ENCODE measurements at regions not wholly inside any gene's neighbourhood (a gene's known extent, or its start where the extent isn't known, plus 50 kb on each side); places are given as distances from the start of the nearest gene placed in this dataset.

GRCh38 chr2:126385983-126386382 lies 270.0 kb upstream of the GYPC start:
- Histone ChIP-seq H3K36me3 (ENCODE audit: control insufficient read depth, insufficient read depth, low read length) (no peaks in the 10 kb centered on the region), H3K27me3 (ENCODE audit: control insufficient read depth, insufficient read depth, low read length) (no peaks in the 10 kb centered on the region), H3K4me1 (ENCODE audit: control insufficient read depth, extremely low read depth, insufficient read depth, low read length) (no peaks in the 10 kb centered on the region), H2AFZ (ENCODE audit: low read length) (no peak overlapping the region), H3K9ac (ENCODE audit: insufficient read depth, low read length) (no peak overlapping the region), H3K79me2 (ENCODE audit: control insufficient read depth, insufficient read depth, low read length) (no peaks in the 10 kb centered on the region), H3K9me3 (ENCODE audit: control insufficient read depth, insufficient read depth, low read depth, low read length) (no peaks in the 10 kb centered on the region), H3K4me3 (replicated peaks in 1 of 4; ENCODE audit: control extremely low read depth in 1 of 4, insufficient read depth in 1 of 4, low read depth in 3 of 4, low read length in 4 of 4) (no peak overlapping the region), H3K4me2 (ENCODE audit: extremely low read depth, insufficient read depth, low read length) (no peak overlapping the region), H4K20me1 (ENCODE audit: control insufficient read depth, extremely low read depth, insufficient read depth, low read length) (no peaks in the 10 kb centered on the region), H3K27ac (ENCODE audit: insufficient read depth, low read length) (no peak overlapping the region)
- TF ChIP-seq CTCF (conservative IDR thresholded peaks at IDR 0.05 in 1 of 2, IDR thresholded peaks at IDR 0.05 in 1 of 2; ENCODE audit: low read depth in 1 of 2, low read length in 2 of 2) (no peak), EZH2 (IDR thresholded peaks at IDR 0.05; ENCODE audit: low read length, missing control alignments) (no peak)
- DNase-seq (ENCODE audit: low read depth in 2 of 2): no peak

- H3K27ac ChIP-seq (ENCODE audit: insufficient read depth, low read length): no peak overlapping the region
- no peaks in the 10 kb centered on the region for H4K20me1 ChIP-seq (ENCODE audit: control insufficient read depth, extremely low read depth, insufficient read depth, low read length)
- TF ChIP-seq EZH2 (IDR thresholded peaks at IDR 0.05; ENCODE audit: low read length, missing control alignments) (no peak), CTCF (conservative IDR thresholded peaks at IDR 0.05 in 1 of 2, IDR thresholded peaks at IDR 0.05 in 1 of 2; ENCODE audit: low read depth in 1 of 2, low read length in 2 of 2) (no peak)
- H3K4me3 ChIP-seq (replicated peaks in 1 of 4; ENCODE audit: control extremely low read depth in 1 of 4, insufficient read depth in 1 of 4, low read depth in 3 of 4, low read length in 4 of 4): no peak overlapping the region
- H3K4me2 ChIP-seq (ENCODE audit: extremely low read depth, insufficient read depth, low read length): no peak overlapping the region
- DNase-seq (ENCODE audit: low read depth in 2 of 2): no peak
- no peaks in the 10 kb centered on the region for H3K36me3 ChIP-seq (ENCODE audit: control insufficient read depth, insufficient read depth, low read length)
- H3K9ac ChIP-seq (ENCODE audit: insufficient read depth, low read length): no peak overlapping the region
- no peaks in the 10 kb centered on the region for H3K4me1 ChIP-seq (ENCODE audit: control insufficient read depth, extremely low read depth, insufficient read depth, low read length)
- no peak overlapping the region for H2AFZ ChIP-seq (ENCODE audit: low read length)
- no peaks in the 10 kb centered on the region for H3K9me3 ChIP-seq (ENCODE audit: control insufficient read depth, insufficient read depth, low read depth, low read length)
- no peaks in the 10 kb centered on the region for H3K27me3 ChIP-seq (ENCODE audit: control insufficient read depth, insufficient read depth, low read length)
- H3K79me2 ChIP-seq (ENCODE audit: control insufficient read depth, insufficient read depth, low read length): no peaks in the 10 kb centered on the region
These were observed 266.5 kb upstream of the GYPC start for GRCh38 chr2:126389446-126389845.

- no peaks in the 10 kb centered on the region for H3K9me3 ChIP-seq (ENCODE audit: control insufficient read depth, insufficient read depth, low read depth, low read length)
- TF ChIP-seq CTCF (conservative IDR thresholded peaks at IDR 0.05 in 1 of 2, IDR thresholded peaks at IDR 0.05 in 1 of 2; ENCODE audit: low read depth in 1 of 2, low read length in 2 of 2) (no peak), EZH2 (IDR thresholded peaks at IDR 0.05; ENCODE audit: low read length, missing control alignments) (no peak)
- no peak overlapping the region for H3K9ac ChIP-seq (ENCODE audit: insufficient read depth, low read length)
- H3K4me2 ChIP-seq (ENCODE audit: extremely low read depth, insufficient read depth, low read length): no peak overlapping the region
- no peaks in the 10 kb centered on the region for H3K27me3 ChIP-seq (ENCODE audit: control insufficient read depth, insufficient read depth, low read length)
- H3K79me2 ChIP-seq (ENCODE audit: control insufficient read depth, insufficient read depth, low read length): no peaks in the 10 kb centered on the region
- no peaks in the 10 kb centered on the region for H3K4me1 ChIP-seq (ENCODE audit: control insufficient read depth, extremely low read depth, insufficient read depth, low read length)
- no peak overlapping the region for H3K27ac ChIP-seq (ENCODE audit: insufficient read depth, low read length)
- no peaks in the 10 kb centered on the region for H3K36me3 ChIP-seq (ENCODE audit: control insufficient read depth, insufficient read depth, low read length)
- no peak overlapping the region for H2AFZ ChIP-seq (ENCODE audit: low read length)
- no peak for DNase-seq (ENCODE audit: low read depth in 2 of 2)
- no peaks in the 10 kb centered on the region for H4K20me1 ChIP-seq (ENCODE audit: control insufficient read depth, extremely low read depth, insufficient read depth, low read length)
- no peak overlapping the region for H3K4me3 ChIP-seq (replicated peaks in 1 of 4; ENCODE audit: control extremely low read depth in 1 of 4, insufficient read depth in 1 of 4, low read depth in 3 of 4, low read length in 4 of 4)
These were observed 263.1 kb upstream of the GYPC start for GRCh38 chr2:126392889-126393288.

All from fibroblast of lung (primary cell).